Upper lobe of left lung (tissue), 6 donors: ENCODE measurements at regions not wholly inside any gene's neighbourhood (a gene's known extent, or its start where the extent isn't known, plus 50 kb on each side); places are given as distances from the start of the nearest gene placed in this dataset.

ENCODE experiments used
- ATAC-seq, 2 donors: fragments of 200-7000 bp; cut with Tn5 transposase; one replicate each; pipeline ENCODE4 v1.9.1; 2022; ENCODE audit warnings: mild to moderate bottlenecking in 2 of 2, moderate library complexity in 2 of 2; ENCODE audit not compliant: low FRiP score in 2 of 2
- DNase-seq, 2 donors: peaks; one replicate each; pipeline ENCODE4 v3.0.0-alpha.2; 2019 to 2020
- H3K27ac ChIP-seq, 4 donors: fragments of 200-600 bp; sonication (generic); one replicate each; pipeline ENCODE4 v1.5.1; 2016 to 2019
- H3K27me3 ChIP-seq, 4 donors: fragments of 200-600 bp; sonication (generic); one replicate each; pipeline ENCODE4 v1.5.1; 2017 to 2019
- H3K36me3 ChIP-seq, 4 donors: fragments of 200-600 bp; sonication (generic); one replicate each; pipeline ENCODE4 v1.5.1; 2016 to 2019
- H3K4me1 ChIP-seq, 4 donors: fragments of 200-600 bp; sonication (generic); one replicate each; pipeline ENCODE4 v1.5.1; 2018 to 2019
- H3K4me3 ChIP-seq, 4 donors: fragments of 200-600 bp; sonication (generic); one replicate each; pipeline ENCODE4 v1.5.1; 2017 to 2019; ENCODE audit warnings: mild to moderate bottlenecking in 2 of 4, moderate library complexity in 1 of 4
- H3K9me3 ChIP-seq, 4 donors: fragments of 200-600 bp; sonication (generic); one replicate each; pipeline ENCODE4 v1.5.1; 2018 to 2019
- CTCF ChIP-seq, 6 experiments: fragments of 450-650 bp in 4 of 6; fragments of 200-600 bp in 2 of 6; sonication (generic) in 2 of 6; IDR thresholded peaks; one replicate each; pipeline ENCODE4 v1.5.1; 2016 to 2019; ENCODE audit warnings: antibody characterized with exemption in 6 of 6
- EP300 ChIP-seq, 4 donors: sonication (generic); formaldehyde crosslinking; IDR thresholded peaks; one replicate each; pipeline ENCODE4 v1.5.1; 2017; ENCODE audit warnings: antibody characterized with exemption in 4 of 4, control low read depth in 2 of 4
- POLR2A ChIP-seq, 4 donors: fragments of 450-650 bp; IDR thresholded peaks; one replicate each; pipeline ENCODE4 v1.5.1; 2016 to 2017; ENCODE audit warnings: antibody characterized with exemption in 4 of 4, mild to moderate bottlenecking in 2 of 4
- POLR2AphosphoS5 ChIP-seq, 2 donors: sonication (generic); formaldehyde crosslinking; IDR thresholded peaks; one replicate each; pipeline ENCODE4 v1.5.1; 2017; ENCODE audit warnings: antibody characterized with exemption in 2 of 2
- WGBS, 2 donors: methylation state at CpG; one replicate each; pipeline ENCODE4 v1.1.5; 2017 to 2018; 5-methylcytosine and 5-hydroxymethylcytosine counted together
- donor health status: DM: no; HTN: no; CAD: no; lungs with moderate emphysema.
- donor health status: DM: no; HTN: yes; CAD: no; lungs with severe emphysema.

- no peaks in the 10 kb centered on the region for H3K36me3 ChIP-seq
- H3K4me1 ChIP-seq = peaks cover 14 to 25% (median 20%) of the 10 kb centered on the region in 4 donors
- DNase-seq (no peak), ATAC-seq (no peak)
- no peaks in the 10 kb centered on the region for H3K27me3 ChIP-seq
- no peak overlapping the region for H3K27ac ChIP-seq
- 66 to 73% methylated on average over 5 of the region's 5 CpGs for WGBS, 2 donors
- no peak overlapping the region for H3K4me3 ChIP-seq
- H3K9me3 ChIP-seq = no peaks in the 10 kb centered on the region
- TF ChIP-seq POLR2A (IDR thresholded peaks at IDR 0.05) (no peak), POLR2AphosphoS5 (IDR thresholded peaks at IDR 0.05) (no peak), CTCF (IDR thresholded peaks at IDR 0.05) (no peak), EP300 (IDR thresholded peaks at IDR 0.05) (no peak)
Observed at GRCh38 chr3:194777729-194778128, 92.0 kb downstream of the FAM43A start.

- no peaks in the 10 kb centered on the region for H3K9me3 ChIP-seq
- H3K27me3 ChIP-seq = no peaks in the 10 kb centered on the region
- TF ChIP-seq POLR2A (IDR thresholded peaks at IDR 0.05) (no peak), POLR2AphosphoS5 (IDR thresholded peaks at IDR 0.05) (no peak), CTCF (IDR thresholded peaks at IDR 0.05) (no peak), EP300 (IDR thresholded peaks at IDR 0.05) (no peak)
- 48 to 55% methylated on average over 4 of the region's 4 CpGs for WGBS, 2 donors
- ATAC-seq = no peak
- H3K36me3 ChIP-seq = no peaks in the 10 kb centered on the region
- DNase-seq = no peak
- peaks cover 6 to 14% (median 11%) of the 10 kb centered on the region in 4 donors for H3K4me1 ChIP-seq
- no peak overlapping the region for H3K27ac ChIP-seq
- H3K4me3 ChIP-seq = no peak overlapping the region
Observed at GRCh38 chr3:194779729-194780224, 94.1 kb downstream of the FAM43A start.

- Histone ChIP-seq H3K4me3 (no peak overlapping the region), H3K27me3 (no peaks in the 10 kb centered on the region), H3K4me1 (peaks cover 3 to 11% (median 7%) of the 10 kb centered on the region in 4 donors), H3K36me3 (no peaks in the 10 kb centered on the region), H3K9me3 (no peaks in the 10 kb centered on the region), H3K27ac (no peak overlapping the region)
- TF ChIP-seq EP300 (IDR thresholded peaks at IDR 0.05) (no peak), CTCF (IDR thresholded peaks at IDR 0.05) (no peak), POLR2A (IDR thresholded peaks at IDR 0.05) (no peak), POLR2AphosphoS5 (IDR thresholded peaks at IDR 0.05) (no peak)
- 91 to 93% methylated on average over 5 of the region's 5 CpGs for WGBS, 2 donors
- no peak for ATAC-seq
- no peak for DNase-seq
Observed at GRCh38 chr3:194780706-194781105, 95.0 kb downstream of the FAM43A start.

- TF ChIP-seq POLR2AphosphoS5 (IDR thresholded peaks at IDR 0.05) (no peak), EP300 (IDR thresholded peaks at IDR 0.05) (no peak), POLR2A (IDR thresholded peaks at IDR 0.05) (no peak), CTCF (IDR thresholded peaks at IDR 0.05) (no peak)
- Histone ChIP-seq H3K4me1 (peaks cover 3 to 9% (median 3%) of the 10 kb centered on the region in 4 donors), H3K4me3 (no peak overlapping the region), H3K27me3 (no peaks in the 10 kb centered on the region), H3K36me3 (no peaks in the 10 kb centered on the region), H3K27ac (no peak overlapping the region), H3K9me3 (no peaks in the 10 kb centered on the region)
- DNase-seq (no peak), ATAC-seq (no peak)
- WGBS, 2 donors = 88 to 91% methylated on average over 2 of the region's 2 CpGs
Observed at GRCh38 chr3:194781617-194782016, 95.9 kb downstream of the FAM43A start.

GRCh38 chr3:194782698-194783404, 97.2 kb downstream of the FAM43A start:
- TF ChIP-seq POLR2AphosphoS5 (IDR thresholded peaks at IDR 0.05) (no peak), EP300 (IDR thresholded peaks at IDR 0.05) (no peak), CTCF (IDR thresholded peaks at IDR 0.05) (no peak), POLR2A (IDR thresholded peaks at IDR 0.05) (no peak)
- no peak overlapping the region for H3K4me3 ChIP-seq
- H3K4me1 ChIP-seq = peaks cover 2 to 8% (median 3%) of the 10 kb centered on the region in 4 donors
- ATAC-seq = peak in 1 of 2 donors; percentile 72
- no peak overlapping the region for H3K27ac ChIP-seq
- WGBS, 2 donors = 82 to 90% methylated on average over 11 to 13 of the region's 13 CpGs
- DNase-seq = peak in 1 of 2 donors; percentile 30
- no peaks in the 10 kb centered on the region for H3K9me3 ChIP-seq
- no peaks in the 10 kb centered on the region for H3K36me3 ChIP-seq
- H3K27me3 ChIP-seq = no peaks in the 10 kb centered on the region
